HG02840 (cell line): ENCODE measurements at regions not wholly inside any gene's neighbourhood (a gene's known extent, or its start where the extent isn't known, plus 50 kb on each side); places are given as distances from the start of the nearest gene placed in this dataset.
"Not testable (repeated sequence)": the region's sequence is repeated elsewhere in the genome, so short reads cannot be mapped to it uniquely, and the experiment has no call there.

Experiments used
- ATAC-seq: cut with Tn5 transposase; IDR thresholded peaks from one replicate; pipeline ENCODE4 v1.9.1; 2021; ENCODE audit warnings: mild to moderate bottlenecking, moderate library complexity, moderate number of reproducible peaks; ENCODE audit not compliant: unreplicated experiment, low FRiP score

- ATAC-seq: no peak
These were observed 67.7 kb upstream of the DCN start for GRCh38 chr12:91250273-91250665.

- no peak for ATAC-seq
These were observed 67.1 kb upstream of the DCN start for GRCh38 chr12:91249518-91250272.

- ATAC-seq: no peak
These were observed 66.4 kb upstream of the DCN start for GRCh38 chr12:91249054-91249453.

- ATAC-seq: not testable (repeated sequence)
These were observed 60.6 kb upstream of the DCN start for GRCh38 chr12:91243177-91243576.

GRCh38 chr12:91241756-91242155 lies 59.1 kb upstream of the DCN start:
- ATAC-seq: no peak

- ATAC-seq: no peak
These were observed 57.9 kb upstream of the DCN start for GRCh38 chr12:91240386-91241095.

- ATAC-seq: no peak
These were observed 56.9 kb upstream of the DCN start for GRCh38 chr12:91239481-91239880.
